ENCODE measurements at regions not wholly inside any gene's neighbourhood (a gene's known extent, or its start where the extent isn't known, plus 50 kb on each side); places are given as distances from the start of the nearest gene placed in this dataset.

GRCh38 chr3:22241110-22241509, 490.1 kb upstream of the ZNF385D start:
- POLR2A ChIA-PET: no interaction called here
- CTCF ChIA-PET: no interaction called here
- Mint-ChIP-seq H3K27me3 (no peaks in the 10 kb centered on the region), H3K36me3 (ENCODE audit: low read depth) (no peaks in the 10 kb centered on the region), H3K4me3 (no peak overlapping the region), H3K9me3 (no peaks in the 10 kb centered on the region), H3K4me1 (no peaks in the 10 kb centered on the region), H3K27ac (no peak overlapping the region)
- no peak for DNase-seq

- H3K4me3 Mint-ChIP-seq: no peak overlapping the region
- H3K4me1 Mint-ChIP-seq: no peaks in the 10 kb centered on the region
- POLR2A ChIA-PET: no interaction called here
- no peaks in the 10 kb centered on the region for H3K27me3 Mint-ChIP-seq
- CTCF ChIA-PET: interaction anchor here (0.6 kb wide), 1 partner anchor 1018 kb away, joined by 3 read pairs; no protein-coding TSS in a partner anchor
- H3K36me3 Mint-ChIP-seq (ENCODE audit: low read depth): no peaks in the 10 kb centered on the region
- no peak overlapping the region for H3K27ac Mint-ChIP-seq
- no peak for DNase-seq
- H3K9me3 Mint-ChIP-seq: no peaks in the 10 kb centered on the region
Measured at GRCh38 chr3:22244761-22245521, 493.9 kb upstream of the ZNF385D start.

DNA sequence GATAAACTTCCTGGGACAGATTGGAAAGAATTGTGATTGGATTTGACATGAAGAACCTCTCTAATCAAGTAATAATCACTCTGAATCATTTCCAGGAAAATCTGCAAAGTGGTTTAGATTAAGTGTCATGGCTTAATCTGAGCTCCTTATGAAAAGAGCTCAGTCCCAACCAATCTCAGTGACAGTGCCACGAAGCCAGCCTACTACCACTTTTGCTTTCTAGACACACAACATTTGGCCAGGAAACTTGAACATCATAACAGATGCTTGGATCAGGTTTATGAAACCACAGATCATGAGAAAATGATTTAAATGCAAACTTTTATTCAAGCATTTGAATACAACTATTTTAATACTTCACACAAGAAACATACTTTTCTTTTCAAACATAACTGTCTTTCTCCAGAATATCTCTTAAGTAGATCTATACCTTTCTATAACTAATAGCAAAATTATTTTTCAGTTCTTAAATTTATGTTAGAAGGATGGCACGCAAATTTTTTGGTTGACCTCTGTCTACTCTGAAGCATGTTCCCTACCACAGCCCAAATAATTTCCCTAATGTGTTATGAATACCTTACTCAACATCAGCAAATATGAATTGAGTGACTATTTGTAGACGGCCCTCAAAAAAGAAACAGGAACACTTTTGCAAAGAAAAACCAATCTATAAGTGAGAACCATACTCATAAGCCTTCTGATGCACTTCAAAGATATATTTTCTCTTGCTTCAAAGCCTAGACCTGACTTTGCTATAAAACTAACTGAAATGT, 495.0 kb upstream of the ZNF385D start:
- no peak overlapping the region for H3K4me3 Mint-ChIP-seq
- no peak overlapping the region for H3K27ac Mint-ChIP-seq
- no peak for DNase-seq
- H3K4me1 Mint-ChIP-seq: no peaks in the 10 kb centered on the region
- POLR2A ChIA-PET: no interaction called here
- no peaks in the 10 kb centered on the region for H3K36me3 Mint-ChIP-seq (ENCODE audit: low read depth)
- CTCF ChIA-PET: no interaction called here
- no peaks in the 10 kb centered on the region for H3K9me3 Mint-ChIP-seq
- no peaks in the 10 kb centered on the region for H3K27me3 Mint-ChIP-seq

- H3K4me1 Mint-ChIP-seq: no peaks in the 10 kb centered on the region
- ChIA-PET CTCF (interaction anchor here (0.6 kb wide), 1 partner anchor 168 kb away, joined by 4 read pairs; no protein-coding TSS in a partner anchor), POLR2A (no interaction called here)
- no peaks in the 10 kb centered on the region for H3K27me3 Mint-ChIP-seq
- H3K9me3 Mint-ChIP-seq: no peaks in the 10 kb centered on the region
- no peak for DNase-seq
- H3K27ac Mint-ChIP-seq: no peak overlapping the region
- no peak overlapping the region for H3K4me3 Mint-ChIP-seq
- no peaks in the 10 kb centered on the region for H3K36me3 Mint-ChIP-seq (ENCODE audit: low read depth)
Measured at GRCh38 chr3:22249658-22250057, 498.6 kb upstream of the ZNF385D start.

DNA sequence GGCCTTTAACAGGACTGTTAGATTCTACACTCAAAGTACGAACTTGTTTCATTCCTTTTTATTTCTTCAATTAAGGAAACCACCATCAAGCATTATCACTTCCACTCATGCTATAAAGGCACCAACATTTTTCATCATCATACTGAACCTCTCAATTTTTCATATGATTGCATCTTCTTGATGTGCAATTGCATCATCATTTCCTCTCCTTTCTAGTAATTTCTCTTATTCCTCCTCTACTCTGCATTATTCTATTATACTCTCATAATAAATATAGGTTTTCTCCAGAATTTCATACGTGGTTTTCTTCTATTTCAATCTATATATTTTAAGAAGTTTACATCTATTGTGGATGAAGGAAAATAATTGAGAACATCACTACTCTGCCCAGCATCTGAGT, 506.2 kb upstream of the ZNF385D start:
- H3K4me1 Mint-ChIP-seq: no peaks in the 10 kb centered on the region

DNA sequence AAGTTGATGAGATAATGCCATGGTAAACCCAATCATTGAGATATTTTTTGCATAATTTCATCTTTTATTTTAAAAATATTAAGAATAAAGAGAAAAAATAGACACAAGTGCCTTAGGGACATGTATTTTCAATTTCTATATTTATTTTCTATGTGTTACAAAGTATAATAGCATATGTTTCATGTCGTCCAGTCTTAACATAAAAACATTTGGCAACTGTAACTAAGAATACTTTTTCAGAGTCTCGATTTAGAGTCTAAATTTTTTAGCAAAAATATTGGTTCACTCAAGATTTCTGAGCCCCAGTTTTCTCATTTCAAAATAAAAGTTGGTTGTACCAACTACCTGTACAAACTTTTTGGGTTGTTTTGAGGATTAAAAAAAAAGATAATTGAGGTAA, 511.4 kb upstream of the ZNF385D start:
- POLR2A ChIA-PET: no interaction called here
- H3K36me3 Mint-ChIP-seq (ENCODE audit: low read depth): no peaks in the 10 kb centered on the region

More for the DNA sequence above, 506.2 kb upstream of the ZNF385D start:
- Mint-ChIP-seq H3K27me3 (no peaks in the 10 kb centered on the region), H3K9me3 (no peaks in the 10 kb centered on the region), H3K36me3 (ENCODE audit: low read depth) (no peaks in the 10 kb centered on the region), H3K4me3 (no peak overlapping the region), H3K27ac (no peak overlapping the region)
- ChIA-PET POLR2A (no interaction called here), CTCF (no interaction called here)
- DNase-seq: no peak

DNA sequence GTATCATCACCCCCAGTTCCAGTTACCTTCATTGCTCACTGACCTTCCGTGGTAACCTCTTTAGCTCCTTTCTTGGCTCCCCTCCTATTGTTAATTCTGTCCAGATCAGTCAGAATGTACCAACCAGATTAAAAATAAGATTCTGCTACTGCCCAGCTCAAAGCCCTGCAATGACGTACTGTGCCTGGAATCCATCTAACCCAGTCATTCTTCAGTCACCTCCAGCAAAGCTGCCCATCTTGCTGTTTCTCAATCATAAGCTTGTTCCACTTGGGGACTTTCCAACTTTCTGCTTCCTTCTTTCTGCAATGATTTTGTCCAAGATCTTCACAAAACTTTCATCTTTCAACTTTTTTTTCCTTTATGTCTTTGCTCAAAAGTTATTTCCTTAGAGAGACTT, 512.0 kb upstream of the ZNF385D start:
- CTCF ChIA-PET: no interaction called here
- Mint-ChIP-seq H3K36me3 (ENCODE audit: low read depth) (no peaks in the 10 kb centered on the region), H3K27me3 (no peaks in the 10 kb centered on the region), H3K9me3 (no peaks in the 10 kb centered on the region), H3K27ac (no peak overlapping the region), H3K4me1 (no peaks in the 10 kb centered on the region), H3K4me3 (no peak overlapping the region)
- POLR2A ChIA-PET: no interaction called here
- no peak for DNase-seq

More for the DNA sequence above, 511.4 kb upstream of the ZNF385D start:
- DNase-seq: no peak
- CTCF ChIA-PET: no interaction called here
- Mint-ChIP-seq H3K4me1 (no peaks in the 10 kb centered on the region), H3K4me3 (no peak overlapping the region), H3K27ac (no peak overlapping the region), H3K9me3 (no peaks in the 10 kb centered on the region), H3K27me3 (no peaks in the 10 kb centered on the region)

DNA sequence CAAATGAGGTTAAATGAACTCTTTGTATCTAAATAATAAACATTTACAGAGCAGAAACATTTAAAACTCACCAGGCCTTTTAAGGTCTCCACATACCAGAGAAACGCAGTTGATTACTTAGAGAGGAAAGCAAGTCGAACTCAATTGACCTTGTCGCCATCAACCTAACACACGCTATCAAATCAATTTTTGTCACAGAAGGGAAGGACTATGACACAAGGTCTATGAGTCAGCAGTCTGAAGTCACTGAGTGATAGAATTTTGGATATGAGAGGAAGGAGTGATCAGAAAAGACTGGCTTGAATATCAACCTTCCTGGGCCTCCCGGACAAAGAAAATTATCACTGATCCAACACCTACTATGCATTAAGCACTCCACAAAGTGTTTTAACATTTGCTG, 514.4 kb upstream of the ZNF385D start:
- H3K4me1 Mint-ChIP-seq: no peaks in the 10 kb centered on the region

GRCh38 chr3:22269831-22270230, 518.8 kb upstream of the ZNF385D start:
- ChIA-PET CTCF (no interaction called here), POLR2A (no interaction called here)
- Mint-ChIP-seq H3K36me3 (ENCODE audit: low read depth) (no peaks in the 10 kb centered on the region), H3K9me3 (no peaks in the 10 kb centered on the region), H3K27me3 (no peaks in the 10 kb centered on the region), H3K4me3 (no peak overlapping the region), H3K4me1 (no peaks in the 10 kb centered on the region), H3K27ac (no peak overlapping the region)
- no peak for DNase-seq

More for the DNA sequence above, 514.4 kb upstream of the ZNF385D start:
- H3K27ac Mint-ChIP-seq: no peak overlapping the region
- no peaks in the 10 kb centered on the region for H3K27me3 Mint-ChIP-seq
- H3K4me3 Mint-ChIP-seq: no peak overlapping the region
- no peak for DNase-seq
- CTCF ChIA-PET: no interaction called here
- no peaks in the 10 kb centered on the region for H3K9me3 Mint-ChIP-seq
- POLR2A ChIA-PET: no interaction called here
- no peaks in the 10 kb centered on the region for H3K36me3 Mint-ChIP-seq (ENCODE audit: low read depth)

DNA sequence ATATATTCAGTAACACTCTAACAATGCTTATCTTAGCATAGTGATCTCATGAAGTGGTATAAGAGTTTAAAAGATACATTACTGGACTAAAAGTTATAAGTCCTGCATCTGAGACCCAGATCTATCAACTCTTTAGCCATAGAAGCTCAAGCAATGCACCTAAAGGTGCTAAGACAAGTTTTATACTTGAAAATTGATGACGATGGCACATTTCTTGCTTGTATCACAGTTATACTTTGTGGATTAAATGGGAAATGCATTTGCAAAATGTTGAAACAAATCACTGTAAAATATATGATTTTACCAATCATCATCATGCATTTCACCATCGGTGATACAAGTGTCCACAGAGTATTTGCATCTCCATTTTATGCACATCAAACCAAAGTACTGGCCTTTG, 525.3 kb upstream of the ZNF385D start:
- Mint-ChIP-seq H3K36me3 (ENCODE audit: low read depth) (no peaks in the 10 kb centered on the region), H3K4me1 (no peaks in the 10 kb centered on the region), H3K27ac (no peak overlapping the region), H3K4me3 (no peak overlapping the region), H3K9me3 (no peaks in the 10 kb centered on the region), H3K27me3 (no peaks in the 10 kb centered on the region)
- DNase-seq: no peak
- CTCF ChIA-PET: no interaction called here
- POLR2A ChIA-PET: no interaction called here

GRCh38 chr3:22284559-22284958, 533.5 kb upstream of the ZNF385D start:
- Mint-ChIP-seq H3K9me3 (no peaks in the 10 kb centered on the region), H3K36me3 (ENCODE audit: low read depth) (no peaks in the 10 kb centered on the region), H3K4me3 (no peak overlapping the region), H3K27me3 (no peaks in the 10 kb centered on the region), H3K4me1 (no peaks in the 10 kb centered on the region), H3K27ac (no peak overlapping the region)
- no peak for DNase-seq
- POLR2A ChIA-PET: no interaction called here
- CTCF ChIA-PET: no interaction called here

DNA sequence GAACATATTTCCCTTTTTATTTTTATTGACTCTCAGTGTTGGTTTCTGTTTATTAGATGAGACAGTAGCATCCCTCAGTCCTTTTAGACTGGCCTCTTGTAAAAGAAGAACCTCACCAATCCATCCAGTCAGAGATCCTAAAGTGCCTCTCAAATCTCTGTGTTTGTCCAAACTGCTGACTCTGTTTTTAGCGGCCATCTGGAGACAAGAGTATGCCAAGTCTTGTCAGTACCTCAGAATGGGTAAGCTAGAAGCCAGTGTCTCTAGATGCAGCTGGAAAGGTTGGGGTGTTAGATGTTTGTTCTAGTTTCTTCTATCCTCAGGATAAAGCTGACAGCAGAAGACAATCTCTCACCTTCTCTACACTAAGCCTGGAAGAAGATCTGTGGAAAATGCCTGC, 537.7 kb upstream of the ZNF385D start:
- H3K9me3 Mint-ChIP-seq: no peaks in the 10 kb centered on the region
- H3K36me3 Mint-ChIP-seq (ENCODE audit: low read depth): no peaks in the 10 kb centered on the region
- no peaks in the 10 kb centered on the region for H3K27me3 Mint-ChIP-seq
- H3K27ac Mint-ChIP-seq: no peak overlapping the region
- H3K4me1 Mint-ChIP-seq: no peaks in the 10 kb centered on the region
- ChIA-PET CTCF (interaction anchor here (0.6 kb wide), 1 partner anchor 143 kb away, joined by 3 read pairs; no protein-coding TSS in a partner anchor), POLR2A (no interaction called here)
- no peak for DNase-seq
- H3K4me3 Mint-ChIP-seq: no peak overlapping the region

- H3K27ac Mint-ChIP-seq: no peak overlapping the region
- H3K4me3 Mint-ChIP-seq: no peak overlapping the region
- H3K9me3 Mint-ChIP-seq: no peaks in the 10 kb centered on the region
- ChIA-PET CTCF (no interaction called here), POLR2A (no interaction called here)
- DNase-seq: no peak
- H3K4me1 Mint-ChIP-seq: no peaks in the 10 kb centered on the region
- H3K36me3 Mint-ChIP-seq (ENCODE audit: low read depth): no peaks in the 10 kb centered on the region
- H3K27me3 Mint-ChIP-seq: no peaks in the 10 kb centered on the region
Measured at GRCh38 chr3:22292681-22293080, 541.7 kb upstream of the ZNF385D start.

DNA sequence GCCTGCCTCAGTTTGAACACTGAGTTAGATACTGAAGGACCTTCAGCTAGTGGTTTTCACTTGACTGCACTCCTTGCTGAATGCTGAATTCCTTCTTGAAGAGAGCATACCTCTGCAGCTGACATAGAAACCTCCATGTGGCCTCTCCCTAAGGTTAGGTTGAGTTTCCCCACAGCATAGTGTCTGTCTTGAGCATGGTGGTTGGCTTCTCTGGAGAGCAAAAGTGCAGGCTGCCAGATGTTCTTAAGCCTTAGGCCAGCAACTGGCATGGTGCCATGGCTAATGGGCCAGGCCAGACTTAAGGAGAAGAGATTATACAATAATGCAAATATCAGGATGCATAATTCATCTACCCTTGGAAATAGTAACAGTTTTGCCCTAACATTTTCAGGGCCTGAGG, 545.6 kb upstream of the ZNF385D start:
- no peak overlapping the region for H3K4me3 Mint-ChIP-seq
- no peaks in the 10 kb centered on the region for H3K4me1 Mint-ChIP-seq
- ChIA-PET POLR2A (no interaction called here), CTCF (no interaction called here)
- H3K36me3 Mint-ChIP-seq (ENCODE audit: low read depth): no peaks in the 10 kb centered on the region
- no peaks in the 10 kb centered on the region for H3K27me3 Mint-ChIP-seq
- no peaks in the 10 kb centered on the region for H3K9me3 Mint-ChIP-seq
- H3K27ac Mint-ChIP-seq: no peak overlapping the region
- DNase-seq: no peak

Data from activated CD4-positive, alpha-beta T cell treated with anti-CD3 and anti-CD28 coated beads, Interleukin-2, amount 10 ng/mL, durations not matched to agents 7 days and 5 days (primary cell).